GM12878 (cell line): ENCODE measurements at regions not wholly inside any gene's neighbourhood (a gene's known extent, or its start where the extent isn't known, plus 50 kb on each side); places are given as distances from the start of the nearest gene placed in this dataset.

Experiments used
- BCL11A ChIP-seq: IDR thresholded peaks from 2 replicates; pipeline ENCODE4 v1.6.1; 2011; ENCODE audit warnings: low read depth, low read length
- CHD4 ChIP-seq: fragments of 200-600 bp; sonication (generic); IDR thresholded peaks from 2 replicates; pipeline ENCODE4 v1.6.1; 2016; ENCODE audit warnings: mild to moderate bottlenecking
- EZH2 ChIP-seq: IDR thresholded peaks from 2 replicates; pipeline ENCODE4 v1.6.1; 2012; ENCODE audit warnings: low read depth, mild to moderate bottlenecking, control low read depth, inconsistent platforms, low read length, borderline replicate concordance; ENCODE audit not compliant: control insufficient read depth
- FOS ChIP-seq: IDR thresholded peaks from 3 replicates; pipeline ENCODE4 v1.6.1; 2011; ENCODE audit warnings: borderline replicate concordance; ENCODE audit not compliant: insufficient read length; ENCODE audit errors: extremely low read depth
- NFXL1 ChIP-seq: fragments of 450-650 bp; IDR thresholded peaks from 2 replicates; pipeline ENCODE4 v1.6.1; 2017; ENCODE audit warnings: antibody characterized with exemption, mild to moderate bottlenecking, borderline replicate concordance
- PKNOX1 ChIP-seq: fragments of 450-650 bp; IDR thresholded peaks from 2 replicates; pipeline ENCODE4 v1.6.1; 2016; ENCODE audit warnings: mild to moderate bottlenecking
- POLR2AphosphoS2 ChIP-seq: IDR thresholded peaks from 2 replicates; pipeline ENCODE4 v1.6.1; 2011; ENCODE audit warnings: low read depth, mild to moderate bottlenecking, low read length, improper control_type of control experiment, moderate library complexity
- POLR2AphosphoS5 ChIP-seq: IDR thresholded peaks from 2 replicates; pipeline ENCODE4 v1.6.1; 2011; ENCODE audit warnings: mild to moderate bottlenecking, low read length, inconsistent platforms
- REST ChIP-seq: IDR thresholded peaks from 2 replicates; pipeline ENCODE4 v1.6.1; 2012; ENCODE audit warnings: mild to moderate bottlenecking, low read depth, low read length
- SMAD1 ChIP-seq: fragments of 450-650 bp; IDR thresholded peaks from 2 replicates; pipeline ENCODE4 v1.6.1; 2018; ENCODE audit warnings: mild to moderate bottlenecking, low read depth; ENCODE audit not compliant: partially characterized antibody
- SUZ12 ChIP-seq: fragments of 200-600 bp; sonication (generic); IDR thresholded peaks from one replicate; pipeline ENCODE4 v1.6.1; 2018; ENCODE audit warnings: antibody characterized with exemption, mild to moderate bottlenecking; ENCODE audit not compliant: unreplicated experiment

DNA sequence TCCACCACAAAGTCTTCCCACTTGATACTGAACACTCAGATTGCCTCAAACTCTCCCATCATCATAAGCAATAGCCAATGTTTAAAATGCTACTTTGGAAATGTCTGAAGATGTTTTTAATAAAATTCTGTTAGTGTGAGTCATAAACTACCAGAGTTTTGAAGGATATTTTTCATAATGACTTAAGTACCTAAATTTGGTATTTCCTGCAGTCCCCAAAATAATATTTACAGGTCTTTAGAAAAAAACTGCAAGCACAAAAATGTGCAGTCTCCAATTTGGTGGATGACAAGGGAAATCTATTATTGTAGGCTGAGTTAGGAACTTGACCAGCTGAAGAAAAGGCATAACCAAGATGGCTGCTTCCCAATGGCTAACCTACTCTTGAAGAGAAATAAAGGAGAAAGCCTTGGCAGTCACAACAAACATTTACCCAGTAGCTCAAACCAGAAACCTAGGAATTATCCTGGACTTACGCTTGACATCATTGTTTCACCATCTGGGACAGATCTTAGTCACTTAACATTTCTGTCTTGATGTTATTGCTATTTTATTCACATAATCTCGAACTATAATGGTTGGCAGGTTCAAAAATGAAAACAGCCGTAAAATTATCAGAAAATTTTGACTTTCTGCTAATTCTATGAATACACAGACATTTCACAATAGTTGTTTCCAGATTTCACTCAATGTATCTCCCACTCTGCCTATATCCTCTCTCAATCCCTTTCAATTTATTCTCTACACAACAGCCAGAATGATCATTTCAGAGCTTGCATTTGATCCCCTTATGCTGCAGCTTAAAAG is 111.2 kb upstream of the STEAP1B start:
- TF ChIP-seq POLR2AphosphoS5 (no peak), FOS (no peak), CHD4 (no peak), POLR2AphosphoS2 (no peak), PKNOX1 (no peak), SUZ12 (no peak), REST (no peak), SMAD1 (no peak), NFXL1 (no peak), BCL11A (no peak), EZH2 (no peak)
